ENCODE measurements at regions not wholly inside any gene's neighbourhood (a gene's known extent, or its start where the extent isn't known, plus 50 kb on each side); places are given as distances from the start of the nearest gene placed in this dataset.

DNA sequence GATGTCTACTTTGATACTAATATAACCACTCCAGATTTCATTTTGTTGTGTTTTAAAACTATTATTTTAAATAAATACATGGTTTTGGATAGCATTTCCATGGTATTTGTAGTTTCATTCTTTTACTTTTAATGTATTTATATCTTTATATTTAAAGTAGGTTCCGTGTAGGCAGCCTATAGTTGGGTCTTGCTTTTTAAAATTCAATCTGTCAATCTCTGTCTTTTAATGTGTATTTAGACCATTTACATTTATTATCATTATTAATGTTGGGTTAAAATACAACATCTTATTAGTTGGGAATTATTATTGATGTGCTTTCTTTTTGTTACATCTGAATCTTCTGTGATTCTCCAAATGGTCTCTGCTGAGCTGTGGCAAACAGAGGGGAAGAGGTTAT lies 412.1 kb downstream of the NPIPA7 start:
- H3K27ac Mint-ChIP-seq, result no peak overlapping the region

DNA sequence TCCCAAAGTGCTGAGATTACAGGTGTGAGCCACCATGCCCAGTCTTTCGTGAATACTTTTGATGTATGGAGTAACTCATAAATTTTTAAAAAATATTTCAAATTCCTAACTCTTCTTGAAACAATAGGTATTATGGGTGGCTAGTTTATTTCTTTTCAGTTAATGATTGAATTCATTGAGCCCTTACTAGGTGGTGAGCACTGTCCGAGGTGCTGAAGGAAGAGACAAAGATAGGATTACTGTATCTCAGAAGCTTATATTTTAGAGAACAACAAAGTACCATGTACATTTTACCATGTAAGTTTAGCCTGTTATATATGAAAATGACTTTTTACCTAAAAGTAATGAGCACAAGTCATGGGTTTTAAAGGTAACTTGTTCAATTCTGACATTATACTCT lies 418.3 kb downstream of the NPIPA7 start:
- no peaks in the 10 kb centered on the region for H3K4me1 Mint-ChIP-seq (ENCODE audit: low read depth)
- no peaks in the 10 kb centered on the region for H3K36me3 Mint-ChIP-seq (ENCODE audit: low read depth)
- intact Hi-C loops (cut with micrococcal nuclease), result no loop called here
- H3K4me3 Mint-ChIP-seq, result no peak overlapping the region
- no peak overlapping the region for H3K27ac Mint-ChIP-seq
- no peak for DNase-seq (ENCODE audit: low spot score)
- H3K27me3 Mint-ChIP-seq (ENCODE audit: insufficient read depth), result no peaks in the 10 kb centered on the region
- no peaks in the 10 kb centered on the region for H3K9me3 Mint-ChIP-seq

More for the DNA sequence above, 412.1 kb downstream of the NPIPA7 start:
- Mint-ChIP-seq H3K27me3 (ENCODE audit: insufficient read depth) (no peaks in the 10 kb centered on the region), H3K9me3 (no peaks in the 10 kb centered on the region), H3K4me3 (no peak overlapping the region), H3K4me1 (ENCODE audit: low read depth) (no peaks in the 10 kb centered on the region), H3K36me3 (ENCODE audit: low read depth) (no peaks in the 10 kb centered on the region)
- no peak for DNase-seq (ENCODE audit: low spot score)
- intact Hi-C loops (cut with micrococcal nuclease), result no loop called here

DNA sequence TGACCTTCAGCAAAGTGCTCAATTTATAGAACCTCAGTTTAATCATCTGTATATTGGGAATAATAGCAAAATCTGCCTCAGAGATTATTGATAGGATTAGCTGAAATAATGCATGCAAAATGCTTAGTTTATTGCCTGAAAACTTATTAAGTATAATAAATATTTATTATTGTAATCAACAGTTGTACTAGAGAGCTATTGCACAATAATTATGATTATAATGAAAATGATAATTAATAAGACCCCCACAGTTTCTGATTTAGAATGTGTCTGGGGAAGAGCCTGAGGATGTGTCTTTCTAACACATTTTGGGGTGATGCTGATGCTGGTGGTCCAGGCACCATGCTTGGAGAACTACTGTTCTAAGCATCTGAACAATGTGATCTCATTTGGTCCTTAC lies 419.6 kb downstream of the NPIPA7 start:
- DNase-seq (ENCODE audit: low spot score), result no peak
- no peak overlapping the region for H3K4me3 Mint-ChIP-seq
- H3K36me3 Mint-ChIP-seq (ENCODE audit: low read depth), result no peaks in the 10 kb centered on the region
- no peaks in the 10 kb centered on the region for H3K4me1 Mint-ChIP-seq (ENCODE audit: low read depth)
- H3K27ac Mint-ChIP-seq, result no peak overlapping the region
- H3K9me3 Mint-ChIP-seq, result no peaks in the 10 kb centered on the region
- intact Hi-C loops (cut with micrococcal nuclease), result no loop called here
- no peaks in the 10 kb centered on the region for H3K27me3 Mint-ChIP-seq (ENCODE audit: insufficient read depth)

DNA sequence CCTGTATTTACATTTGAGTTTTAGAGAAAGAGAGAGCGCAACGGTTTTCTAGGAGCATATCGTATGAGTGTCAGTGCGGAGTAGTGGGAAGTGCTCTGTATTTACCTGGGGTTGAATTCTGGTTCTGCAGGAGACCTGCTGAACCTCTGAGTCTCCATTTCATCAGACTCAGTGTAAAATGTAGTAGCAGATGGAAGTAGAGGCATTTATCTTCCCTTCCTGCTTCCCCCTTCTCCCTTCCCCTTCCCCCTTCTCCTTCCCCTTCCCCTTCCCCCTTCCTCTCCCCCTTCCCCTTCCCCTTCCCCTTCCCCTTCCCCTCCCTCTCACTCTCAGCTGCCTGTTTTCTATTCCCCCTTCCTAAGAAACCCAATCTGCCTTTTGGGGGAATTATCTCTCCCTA lies 426.9 kb downstream of the NPIPA7 start:
- H3K27ac Mint-ChIP-seq, result no peak overlapping the region
- no peak overlapping the region for H3K4me3 Mint-ChIP-seq
- no peaks in the 10 kb centered on the region for H3K9me3 Mint-ChIP-seq
- DNase-seq (ENCODE audit: low spot score), result no peak
- H3K4me1 Mint-ChIP-seq (ENCODE audit: low read depth), result no peaks in the 10 kb centered on the region
- no peaks in the 10 kb centered on the region for H3K27me3 Mint-ChIP-seq (ENCODE audit: insufficient read depth)
- intact Hi-C loops (cut with micrococcal nuclease), result no loop called here
- H3K36me3 Mint-ChIP-seq (ENCODE audit: low read depth), result no peaks in the 10 kb centered on the region

DNA sequence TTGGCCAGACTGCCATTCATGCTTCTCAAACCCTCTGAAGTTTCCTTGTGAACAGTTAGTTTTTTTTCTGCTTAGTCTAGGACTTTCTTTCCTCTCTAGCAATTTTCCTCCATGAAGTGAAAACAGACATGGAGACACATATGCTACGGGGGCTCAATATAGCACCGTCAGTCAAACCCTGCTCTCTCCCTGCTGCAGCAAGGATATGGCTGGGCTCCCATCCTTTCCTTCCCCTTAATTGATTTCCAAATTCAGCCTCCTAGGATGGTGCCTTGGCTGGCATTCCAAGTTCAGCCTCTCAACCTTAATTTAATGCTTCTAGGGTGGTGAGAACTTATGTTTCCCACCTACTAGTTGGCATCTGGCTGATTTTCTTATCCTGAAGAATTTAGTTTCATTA lies 436.7 kb downstream of the NPIPA7 start:
- Mint-ChIP-seq H3K27me3 (ENCODE audit: insufficient read depth) (no peaks in the 10 kb centered on the region), H3K27ac (no peak overlapping the region), H3K4me3 (no peak overlapping the region), H3K9me3 (no peaks in the 10 kb centered on the region), H3K4me1 (ENCODE audit: low read depth) (no peaks in the 10 kb centered on the region), H3K36me3 (ENCODE audit: low read depth) (no peaks in the 10 kb centered on the region)
- intact Hi-C loops (cut with micrococcal nuclease), result no loop called here
- DNase-seq (ENCODE audit: low spot score), result no peak

DNA sequence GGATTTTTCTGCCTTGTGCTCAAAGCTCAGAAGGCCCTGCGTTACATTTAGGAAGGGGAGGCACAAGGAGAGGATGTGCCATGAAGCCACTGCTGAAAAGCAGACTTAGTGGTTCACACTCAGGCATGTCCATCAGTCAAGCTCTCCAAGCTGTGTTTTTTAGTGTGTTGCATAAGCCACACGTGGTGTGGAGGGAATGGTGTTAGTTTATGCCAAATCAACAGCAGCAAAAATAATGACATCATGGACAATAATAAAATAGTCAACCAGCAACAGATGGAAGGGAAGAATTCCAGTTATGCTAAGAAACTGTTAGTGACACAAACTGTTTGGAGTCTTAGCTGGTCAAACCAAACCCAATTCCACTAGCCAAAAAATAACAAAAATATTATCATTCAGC lies 438.3 kb downstream of the NPIPA7 start:
- DNase-seq (ENCODE audit: low spot score), result no peak
- H3K27ac Mint-ChIP-seq, result no peak overlapping the region
- H3K9me3 Mint-ChIP-seq, result peaks cover 13% of the 10 kb centered on the region
- no peaks in the 10 kb centered on the region for H3K27me3 Mint-ChIP-seq (ENCODE audit: insufficient read depth)
- intact Hi-C loops (cut with micrococcal nuclease), result no loop called here
- H3K4me3 Mint-ChIP-seq, result no peak overlapping the region
- H3K36me3 Mint-ChIP-seq (ENCODE audit: low read depth), result no peaks in the 10 kb centered on the region
- no peaks in the 10 kb centered on the region for H3K4me1 Mint-ChIP-seq (ENCODE audit: low read depth)

DNA sequence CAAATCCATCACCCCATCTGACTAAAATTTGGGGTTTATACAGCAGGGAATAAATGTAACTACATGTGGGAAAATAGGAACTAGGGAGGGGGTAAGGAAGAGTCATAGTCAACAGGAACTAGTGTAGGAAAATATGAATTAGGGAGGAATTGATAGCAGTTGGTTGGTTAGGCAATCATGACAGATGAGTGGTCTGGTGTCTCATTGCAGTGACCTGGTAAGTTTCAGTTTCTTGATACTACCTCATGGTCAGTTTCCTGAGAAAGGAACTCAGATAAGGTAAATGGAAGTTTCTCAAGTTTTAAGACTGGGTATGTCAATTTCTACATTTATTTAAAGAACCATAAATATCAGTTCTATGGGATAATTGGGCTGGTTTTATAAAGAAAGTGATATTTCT lies 442.3 kb downstream of the NPIPA7 start:
- Mint-ChIP-seq H3K27me3 (ENCODE audit: insufficient read depth) (no peaks in the 10 kb centered on the region), H3K4me3 (no peak overlapping the region), H3K27ac (no peak overlapping the region), H3K4me1 (ENCODE audit: low read depth) (no peaks in the 10 kb centered on the region), H3K36me3 (ENCODE audit: low read depth) (no peaks in the 10 kb centered on the region), H3K9me3 (peaks cover 13% of the 10 kb centered on the region)
- DNase-seq (ENCODE audit: low spot score), result no peak
- intact Hi-C loops (cut with micrococcal nuclease), result no loop called here

DNA sequence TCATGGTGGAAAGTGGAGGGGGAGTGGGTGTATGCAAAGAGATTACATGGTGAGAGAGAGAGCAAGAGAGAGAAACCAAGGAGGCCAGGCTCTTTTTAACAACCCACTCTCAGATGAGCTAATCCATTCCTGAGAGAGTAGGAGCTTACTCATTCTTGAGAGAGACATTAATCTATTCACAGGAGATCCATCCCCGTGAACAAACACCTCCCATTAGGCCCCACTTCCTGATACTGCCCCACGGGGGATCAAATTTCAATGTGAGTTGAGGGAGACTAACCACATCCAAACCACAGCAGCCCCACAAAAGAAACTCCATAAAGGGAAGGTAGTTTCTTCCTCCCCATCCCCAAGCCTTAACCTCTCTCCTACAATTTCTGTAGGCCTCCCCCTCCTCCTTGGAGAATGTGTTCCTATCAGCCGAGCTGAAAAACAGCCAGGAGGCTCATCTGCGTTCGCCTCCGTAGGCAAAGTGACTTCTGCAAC lies 450.0 kb downstream of the NPIPA7 start:
- Mint-ChIP-seq H3K36me3 (ENCODE audit: low read depth) (no peaks in the 10 kb centered on the region), H3K4me3 (no peak overlapping the region), H3K4me1 (ENCODE audit: low read depth) (no peaks in the 10 kb centered on the region), H3K27ac (no peak overlapping the region), H3K9me3 (peaks cover 6% of the 10 kb centered on the region), H3K27me3 (ENCODE audit: insufficient read depth) (peaks cover 2% of the 10 kb centered on the region)
- intact Hi-C loops (cut with micrococcal nuclease), result no loop called here
- no peak for DNase-seq (ENCODE audit: low spot score)

DNA sequence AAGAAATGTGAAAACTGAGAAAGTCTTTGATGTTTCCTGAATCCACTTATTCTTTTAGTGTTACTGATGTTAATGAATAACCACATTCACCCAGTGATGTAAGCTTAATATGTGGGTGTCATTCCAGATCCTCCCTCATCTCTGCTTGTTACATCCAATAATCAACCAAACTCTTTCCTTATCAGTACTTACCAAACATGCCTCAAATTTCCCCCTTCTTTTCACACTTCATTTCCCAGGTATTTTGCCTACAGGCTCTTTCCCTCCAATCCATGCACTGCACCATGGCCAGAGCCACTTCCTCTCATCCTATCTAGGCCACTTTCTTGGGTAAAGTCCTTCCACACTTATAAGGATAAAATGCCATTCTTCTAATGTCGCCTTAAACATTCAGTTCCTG lies 451.5 kb downstream of the NPIPA7 start:
- no peaks in the 10 kb centered on the region for H3K36me3 Mint-ChIP-seq (ENCODE audit: low read depth)
- intact Hi-C loops (cut with micrococcal nuclease), result no loop called here
- peaks cover 2% of the 10 kb centered on the region for H3K27me3 Mint-ChIP-seq (ENCODE audit: insufficient read depth)
- no peak for DNase-seq (ENCODE audit: low spot score)
- peaks cover 6% of the 10 kb centered on the region for H3K9me3 Mint-ChIP-seq
- no peaks in the 10 kb centered on the region for H3K4me1 Mint-ChIP-seq (ENCODE audit: low read depth)
- H3K27ac Mint-ChIP-seq, result no peak overlapping the region
- H3K4me3 Mint-ChIP-seq, result no peak overlapping the region

DNA sequence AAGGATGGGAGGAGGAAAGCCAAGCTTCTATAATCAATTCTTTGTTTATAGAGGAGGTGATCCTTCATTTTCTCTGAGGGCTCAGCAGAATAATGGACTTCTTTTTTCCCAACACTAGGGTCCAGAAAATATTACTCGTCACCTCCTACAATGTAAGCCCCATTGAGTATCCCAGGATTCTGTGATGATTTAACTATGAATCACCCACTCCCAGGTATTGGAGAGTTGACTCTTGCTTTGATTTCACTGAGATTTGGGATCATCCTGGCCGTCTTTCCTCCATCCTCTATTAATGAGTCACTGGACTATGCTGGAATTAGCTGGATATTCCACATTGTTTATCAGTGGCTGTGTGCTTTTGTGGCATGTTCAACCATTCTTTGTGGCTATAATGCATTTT lies 452.0 kb downstream of the NPIPA7 start:
- Mint-ChIP-seq H3K27me3 (ENCODE audit: insufficient read depth) (peaks cover 2% of the 10 kb centered on the region), H3K4me3 (no peak overlapping the region), H3K27ac (no peak overlapping the region), H3K9me3 (peaks cover 6% of the 10 kb centered on the region), H3K4me1 (ENCODE audit: low read depth) (no peaks in the 10 kb centered on the region), H3K36me3 (ENCODE audit: low read depth) (no peaks in the 10 kb centered on the region)
- intact Hi-C loops (cut with micrococcal nuclease), result no loop called here
- no peak for DNase-seq (ENCODE audit: low spot score)

DNA sequence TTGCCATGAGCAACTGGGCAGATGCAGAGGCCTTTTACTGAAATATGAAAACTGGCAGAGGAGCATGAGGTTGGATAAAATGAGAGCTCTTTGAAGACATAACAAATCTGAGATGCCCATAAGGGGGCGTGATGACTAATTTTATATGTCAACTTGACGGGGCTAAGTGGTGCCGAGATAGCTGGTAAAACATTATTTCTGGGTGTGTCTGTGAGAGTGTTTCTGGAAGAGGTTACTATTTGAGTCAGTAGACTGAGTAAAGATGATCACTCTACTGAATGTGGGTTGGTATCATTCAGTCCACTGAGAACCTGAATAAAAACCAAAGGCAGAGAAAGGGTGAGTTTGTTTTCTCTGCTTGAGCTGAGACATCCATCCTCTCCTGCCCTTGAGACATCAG lies 454.2 kb downstream of the NPIPA7 start:
- intact Hi-C loops (cut with micrococcal nuclease), result no loop called here
- peaks cover 2% of the 10 kb centered on the region for H3K27me3 Mint-ChIP-seq (ENCODE audit: insufficient read depth)
- H3K27ac Mint-ChIP-seq, result no peak overlapping the region
- no peak overlapping the region for H3K4me3 Mint-ChIP-seq
- no peaks in the 10 kb centered on the region for H3K4me1 Mint-ChIP-seq (ENCODE audit: low read depth)
- no peak for DNase-seq (ENCODE audit: low spot score)
- H3K9me3 Mint-ChIP-seq, result peaks cover 6% of the 10 kb centered on the region
- no peaks in the 10 kb centered on the region for H3K36me3 Mint-ChIP-seq (ENCODE audit: low read depth)

DNA sequence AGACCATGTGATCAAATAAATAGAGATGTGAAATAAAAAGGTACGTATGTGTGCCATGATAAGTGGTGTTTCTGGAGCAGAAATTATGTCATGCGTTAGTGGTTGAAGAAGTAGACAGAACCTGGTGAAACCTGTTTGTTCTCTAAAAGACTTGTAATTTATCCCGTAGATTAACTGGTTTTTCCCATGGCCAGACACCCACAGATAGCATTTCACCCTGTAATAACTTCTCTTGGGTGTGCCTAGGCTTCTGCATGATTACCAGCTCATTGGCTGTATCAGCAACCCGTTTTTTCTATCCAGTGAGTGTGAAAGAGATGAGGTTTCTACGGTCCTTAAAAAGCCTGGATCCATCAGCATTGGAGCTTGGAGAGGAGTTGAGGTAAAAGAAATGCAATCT lies 471.3 kb downstream of the NPIPA7 start:
- Mint-ChIP-seq H3K27ac (no peak overlapping the region), H3K9me3 (peaks cover 3% of the 10 kb centered on the region), H3K36me3 (ENCODE audit: low read depth) (no peaks in the 10 kb centered on the region), H3K27me3 (ENCODE audit: insufficient read depth) (peaks cover 1% of the 10 kb centered on the region), H3K4me1 (ENCODE audit: low read depth) (no peaks in the 10 kb centered on the region), H3K4me3 (no peak overlapping the region)
- intact Hi-C loops (cut with micrococcal nuclease), result no loop called here
- no peak for DNase-seq (ENCODE audit: low spot score)

DNA sequence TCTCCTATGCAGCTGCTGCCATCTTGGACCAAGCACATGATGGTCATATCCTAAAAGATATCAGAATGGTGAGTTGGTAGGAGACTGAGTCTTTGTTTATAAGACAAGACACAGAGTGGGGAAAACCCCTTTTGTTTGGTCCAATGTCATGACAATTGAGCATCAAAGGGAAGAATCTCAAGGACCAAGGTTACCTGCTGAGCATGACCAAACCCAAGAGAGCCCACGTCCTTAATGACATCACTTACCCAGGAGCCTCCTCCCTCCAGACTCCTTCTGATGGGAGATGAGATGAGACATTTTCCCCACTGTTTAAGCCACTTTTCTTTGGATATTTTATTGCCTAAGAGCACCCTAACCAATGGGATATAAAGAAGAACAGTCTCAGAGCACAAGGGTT lies 478.1 kb downstream of the NPIPA7 start:
- no peaks in the 10 kb centered on the region for H3K36me3 Mint-ChIP-seq (ENCODE audit: low read depth)
- H3K27me3 Mint-ChIP-seq (ENCODE audit: insufficient read depth), result peaks cover 4% of the 10 kb centered on the region
- H3K4me1 Mint-ChIP-seq (ENCODE audit: low read depth), result no peaks in the 10 kb centered on the region
- H3K4me3 Mint-ChIP-seq, result no peak overlapping the region
- intact Hi-C loops (cut with micrococcal nuclease), result no loop called here
- DNase-seq (ENCODE audit: low spot score), result no peak
- no peaks in the 10 kb centered on the region for H3K9me3 Mint-ChIP-seq
- H3K27ac Mint-ChIP-seq, result no peak overlapping the region

DNA sequence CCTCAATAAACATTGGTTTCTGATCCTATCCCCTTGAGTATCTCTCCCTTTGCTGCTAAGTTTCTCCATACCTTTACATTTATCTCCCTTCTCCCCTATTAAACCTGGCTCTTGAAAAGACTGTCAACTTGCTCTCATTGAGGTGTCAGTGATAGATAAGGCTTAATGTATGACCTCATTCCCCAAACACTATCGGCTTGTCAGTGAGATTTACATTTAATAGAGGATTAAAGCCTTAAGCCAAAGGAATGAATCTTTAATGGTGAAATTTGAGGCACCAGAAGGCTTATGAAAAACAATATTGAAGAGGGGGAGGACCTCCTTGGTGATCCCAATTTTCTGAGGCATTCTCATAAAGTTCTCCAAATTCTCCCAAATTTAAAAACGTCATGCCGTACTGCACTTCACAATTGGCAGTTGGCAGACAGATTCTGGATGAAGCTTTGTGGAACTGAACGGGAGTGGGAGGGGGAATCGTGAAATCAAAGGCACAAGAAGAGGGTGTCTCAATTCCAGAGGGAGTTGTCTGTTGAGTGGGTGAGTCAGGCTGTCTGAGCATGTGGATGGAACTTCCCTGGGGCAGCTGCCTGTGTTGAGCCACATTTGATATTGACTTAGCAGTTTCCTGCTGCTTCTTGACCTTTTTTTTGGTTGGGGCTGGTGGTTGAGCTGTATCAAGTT lies 478.8 kb downstream of the NPIPA7 start:
- Mint-ChIP-seq H3K9me3 (no peaks in the 10 kb centered on the region), H3K27ac (no peak overlapping the region), H3K27me3 (ENCODE audit: insufficient read depth) (peaks cover 4% of the 10 kb centered on the region), H3K4me3 (no peak overlapping the region), H3K36me3 (ENCODE audit: low read depth) (no peaks in the 10 kb centered on the region), H3K4me1 (ENCODE audit: low read depth) (no peaks in the 10 kb centered on the region)
- no peak for DNase-seq (ENCODE audit: low spot score)
- intact Hi-C loops (cut with micrococcal nuclease), result no loop called here

All from activated T-helper 1 cell treated with anti-CD3 and anti-CD28 coated beads, Interleukin-12 subunit alpha, Interleukin-12 subunit beta, Interleukin-2, Interleukin-4 antibody, amounts not matched to agents 30 ng/mL and 10 ng/mL and 1 ng/mL, durations not matched to agents 14 hours and 24 hours and 36 hours (primary cell).